ENCODE measurements at regions not wholly inside any gene's neighbourhood (a gene's known extent, or its start where the extent isn't known, plus 50 kb on each side); places are given as distances from the start of the nearest gene placed in this dataset.
"Not testable (repeated sequence)": the region's sequence is repeated elsewhere in the genome, so short reads cannot be mapped to it uniquely, and the experiment has no call there.

GRCh38 chr2:207372483-207372882, 157.3 kb upstream of the CREB1 start:
- no peak for FAIRE-seq

- no peak for FAIRE-seq
These were observed 154.4 kb upstream of the CREB1 start for GRCh38 chr2:207375207-207375875.

- not testable (repeated sequence) for FAIRE-seq
These were observed 151.1 kb upstream of the CREB1 start for GRCh38 chr2:207378620-207379019.

- FAIRE-seq = no peak
These were observed 144.7 kb upstream of the CREB1 start for GRCh38 chr2:207385076-207385475.

- FAIRE-seq = no peak
These were observed 143.9 kb upstream of the CREB1 start for GRCh38 chr2:207385903-207386302.

GRCh38 chr2:207387001-207387571, 142.7 kb upstream of the CREB1 start:
- FAIRE-seq = no peak

- peak; percentile 94 for FAIRE-seq
These were observed 139.3 kb upstream of the CREB1 start for GRCh38 chr2:207390302-207391095.

- FAIRE-seq = no peak
These were observed 135.5 kb upstream of the CREB1 start for GRCh38 chr2:207394203-207394781.

- FAIRE-seq = no peak
These were observed 134.8 kb upstream of the CREB1 start for GRCh38 chr2:207394812-207395534.

- no peak for FAIRE-seq
These were observed 134.1 kb upstream of the CREB1 start for GRCh38 chr2:207395535-207396251.

GRCh38 chr2:207397917-207398655, 131.7 kb upstream of the CREB1 start:
- FAIRE-seq = no peak

GRCh38 chr2:207399301-207399700, 130.5 kb upstream of the CREB1 start:
- FAIRE-seq = no peak

- FAIRE-seq = no peak
These were observed 128.4 kb upstream of the CREB1 start for GRCh38 chr2:207401338-207401737.

- FAIRE-seq = no peak
These were observed 126.6 kb upstream of the CREB1 start for GRCh38 chr2:207403141-207403540.

- no peak for FAIRE-seq
These were observed 125.8 kb upstream of the CREB1 start for GRCh38 chr2:207403950-207404349.

- FAIRE-seq = no peak
These were observed 124.6 kb upstream of the CREB1 start for GRCh38 chr2:207405150-207405549.

GRCh38 chr2:207408086-207408794, 121.5 kb upstream of the CREB1 start:
- FAIRE-seq = peak; percentile 96

GRCh38 chr2:207409517-207409916, 120.2 kb upstream of the CREB1 start:
- peak; percentile 73 for FAIRE-seq

- FAIRE-seq = no peak
These were observed 116.9 kb upstream of the CREB1 start for GRCh38 chr2:207412787-207413310.

- no peak for FAIRE-seq
These were observed 116.3 kb upstream of the CREB1 start for GRCh38 chr2:207413376-207413907.

All from islet of Langerhans (tissue), 1 donor.